ENCODE measurements at regions not wholly inside any gene's neighbourhood (a gene's known extent, or its start where the extent isn't known, plus 50 kb on each side); places are given as distances from the start of the nearest gene placed in this dataset.

DNA sequence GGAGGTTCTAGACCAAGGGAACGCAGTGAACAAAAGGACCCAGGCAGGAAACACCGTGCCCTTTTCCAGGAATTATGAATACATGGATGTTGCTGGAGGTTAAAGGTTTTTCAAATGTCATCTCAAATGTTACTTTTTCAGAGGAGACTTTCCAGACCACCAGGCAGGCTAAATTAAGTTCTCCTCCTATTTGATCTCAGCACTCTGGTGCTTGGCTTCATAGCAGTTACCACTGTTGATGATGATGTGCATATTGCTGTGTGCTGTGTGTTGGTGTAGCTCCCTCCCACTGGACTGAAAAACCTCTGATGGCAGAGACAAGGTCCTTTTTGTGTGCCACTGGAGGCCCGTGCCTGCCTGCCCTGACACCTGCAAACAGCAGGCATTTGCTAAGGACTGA lies 137.3 kb upstream of the PTPRM start:
- no peak for DNase-seq

DNA sequence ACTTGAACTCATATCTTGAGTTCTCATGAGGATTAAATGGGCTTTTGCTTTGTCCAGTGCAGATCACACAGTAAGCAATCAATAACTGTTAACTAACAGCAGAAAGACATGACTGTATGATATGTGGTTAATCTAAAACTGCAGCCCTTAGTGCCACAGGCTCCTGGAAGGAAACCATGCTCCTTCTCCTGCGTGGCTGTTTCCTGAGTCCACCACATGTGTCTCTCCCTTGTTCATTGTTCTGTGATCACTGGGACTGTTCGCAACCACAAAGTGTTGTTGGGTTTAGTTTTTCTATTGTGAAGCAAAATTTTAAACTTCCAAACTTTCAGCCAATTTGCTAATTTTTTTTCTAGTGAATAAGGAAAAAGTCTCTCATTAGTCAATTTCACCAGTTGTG lies 130.9 kb upstream of the PTPRM start:
- DNase-seq, result no peak

DNA sequence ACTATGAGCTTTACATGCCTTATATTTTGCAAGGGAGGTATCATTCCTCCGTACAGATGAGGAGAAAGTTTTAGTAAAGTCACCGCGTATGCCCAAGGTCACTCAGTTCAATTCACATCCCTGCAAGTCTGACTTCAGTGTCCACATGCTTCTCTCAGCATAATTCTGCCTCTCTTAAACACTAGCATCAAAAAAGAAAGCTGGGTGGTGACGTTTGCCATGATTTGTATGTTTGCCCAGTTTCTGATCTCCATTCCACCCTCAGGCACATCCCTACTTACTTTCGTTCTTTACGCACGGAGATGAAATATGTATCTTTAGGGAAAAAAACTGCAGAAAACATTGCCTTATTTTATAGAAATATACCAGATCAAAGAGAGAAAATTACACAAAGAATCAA lies 129.2 kb upstream of the PTPRM start:
- DNase-seq, result no peak

DNA sequence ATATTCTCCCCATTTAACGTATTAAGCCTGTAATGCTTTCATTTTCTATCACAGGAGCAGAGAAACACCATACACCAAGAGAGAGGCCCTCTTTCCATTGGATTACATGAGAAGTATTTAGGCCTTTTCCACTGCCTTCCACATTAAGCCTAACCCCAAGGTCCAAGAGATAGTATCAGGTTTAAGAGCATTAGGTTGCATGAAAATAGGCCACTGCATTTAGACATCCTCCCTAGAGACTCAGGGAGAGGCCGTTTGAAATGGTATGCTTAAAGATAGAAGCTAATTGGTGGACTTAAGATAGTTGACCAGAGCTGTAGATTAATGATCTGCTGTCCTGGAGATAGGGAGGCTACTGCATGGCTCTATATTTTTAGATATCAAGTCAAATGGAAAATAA lies 128.5 kb upstream of the PTPRM start:
- no peak for DNase-seq

DNA sequence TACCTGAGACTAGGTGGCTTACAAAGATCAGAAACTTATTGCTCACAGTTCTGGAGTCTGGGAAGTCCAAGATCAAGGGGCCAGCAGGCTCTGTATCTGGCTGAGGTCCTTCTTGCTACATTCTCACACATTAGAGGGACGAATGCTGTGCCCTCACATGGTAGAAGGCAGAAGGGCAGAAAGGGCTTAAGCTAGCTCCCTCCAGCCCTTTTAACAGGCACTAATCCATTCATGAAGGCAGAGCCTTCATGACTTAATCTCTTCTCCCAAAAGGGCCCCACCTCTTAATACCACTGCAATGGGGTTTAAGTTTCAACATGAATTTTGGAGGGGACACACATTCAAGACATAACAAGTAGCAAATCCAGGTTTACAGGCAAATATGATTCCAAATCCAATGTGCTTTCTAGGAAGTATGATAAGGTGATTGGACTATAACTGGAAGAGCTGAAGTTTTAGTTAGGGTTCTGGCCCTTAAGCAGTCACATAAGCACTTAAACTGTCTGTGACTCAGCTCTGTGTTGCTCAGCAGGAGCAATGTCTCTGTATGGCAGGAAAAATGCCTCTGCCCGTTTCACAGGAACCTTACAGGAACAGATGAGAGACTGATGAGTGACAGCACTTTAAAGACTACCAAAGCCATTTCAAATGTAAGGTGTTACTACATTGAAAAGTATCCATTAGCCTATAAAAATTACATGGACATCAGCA lies 119.6 kb upstream of the PTPRM start:
- no peak for DNase-seq

DNA sequence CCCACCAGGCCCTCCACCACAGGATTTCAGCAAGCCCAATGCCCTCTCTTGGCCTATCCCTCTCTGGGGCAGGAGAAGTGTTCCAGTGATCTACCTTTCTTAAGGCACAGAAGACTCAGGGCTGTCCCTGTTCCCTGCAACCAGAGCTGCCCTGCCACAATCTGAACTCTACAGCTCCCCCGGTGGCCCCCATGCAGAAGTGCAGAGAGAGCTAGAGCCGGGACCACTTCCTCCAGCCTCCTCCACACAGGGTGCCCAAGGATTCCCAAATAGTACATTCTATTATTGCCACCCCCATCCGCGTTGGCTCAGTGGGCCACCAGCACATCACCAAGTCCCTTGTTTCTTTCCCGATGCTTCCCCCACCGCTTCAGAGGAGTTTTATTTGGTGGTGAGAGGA lies 114.8 kb upstream of the PTPRM start:
- peak; percentile 36 for DNase-seq

DNA sequence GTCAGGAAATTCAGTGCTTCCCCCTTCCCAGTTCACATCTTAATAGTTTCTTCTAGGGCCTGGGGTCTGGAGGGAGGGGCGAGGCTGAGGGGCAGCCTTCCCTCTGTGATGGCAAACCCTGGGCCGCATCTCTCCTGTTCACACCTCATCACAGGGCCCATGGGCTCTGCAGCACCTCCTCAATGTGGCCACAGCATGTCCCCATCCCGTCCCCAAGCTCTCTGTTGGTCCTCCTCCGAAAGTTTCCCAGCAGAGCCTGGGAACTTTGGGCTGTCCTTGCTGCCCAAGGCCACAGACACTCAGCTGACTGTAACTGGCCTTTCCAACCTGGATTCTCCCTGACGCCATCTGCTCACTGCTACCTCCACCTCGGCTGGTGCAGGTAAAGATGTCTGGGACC lies 112.7 kb upstream of the PTPRM start:
- no peak for DNase-seq

DNA sequence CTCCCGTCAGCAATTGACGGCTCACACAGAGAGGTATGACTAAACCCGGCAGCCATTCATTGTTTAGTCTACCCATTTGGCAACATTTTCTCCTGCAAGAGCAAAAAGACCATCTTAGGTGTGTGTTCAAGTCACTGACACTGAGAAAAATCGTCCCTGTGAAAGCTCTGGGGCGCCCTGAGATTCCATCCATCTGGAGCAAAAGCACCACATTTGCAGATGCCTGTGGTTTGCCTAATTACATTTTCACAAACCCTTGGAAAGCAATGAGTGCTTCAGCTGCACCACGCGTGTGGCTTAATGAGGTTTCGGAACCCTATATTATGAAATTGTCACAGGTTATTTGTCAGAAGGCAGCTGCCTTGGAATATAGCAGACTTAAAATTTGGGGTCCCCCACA lies 110.7 kb upstream of the PTPRM start:
- DNase-seq, result no peak

DNA sequence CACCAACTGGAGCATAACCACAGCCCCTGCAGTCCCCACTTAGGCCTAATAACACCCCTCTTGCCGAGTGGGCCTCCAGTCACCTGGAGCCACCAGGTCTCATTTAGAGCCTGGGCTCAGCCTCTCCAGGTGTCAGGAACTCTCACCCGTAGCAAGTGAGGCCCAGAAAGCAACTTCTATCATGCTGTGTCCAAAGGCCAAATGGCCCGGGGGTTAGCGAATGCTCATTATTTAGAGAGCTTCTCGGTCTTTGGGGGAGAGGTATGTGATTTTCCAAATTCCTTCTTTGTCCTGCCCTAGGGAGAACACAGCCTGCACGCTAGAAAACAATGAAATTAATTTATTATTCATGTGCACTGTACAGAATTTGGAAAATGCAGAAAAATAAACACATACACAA lies 109.9 kb upstream of the PTPRM start:
- DNase-seq, result peak; percentile 33

DNA sequence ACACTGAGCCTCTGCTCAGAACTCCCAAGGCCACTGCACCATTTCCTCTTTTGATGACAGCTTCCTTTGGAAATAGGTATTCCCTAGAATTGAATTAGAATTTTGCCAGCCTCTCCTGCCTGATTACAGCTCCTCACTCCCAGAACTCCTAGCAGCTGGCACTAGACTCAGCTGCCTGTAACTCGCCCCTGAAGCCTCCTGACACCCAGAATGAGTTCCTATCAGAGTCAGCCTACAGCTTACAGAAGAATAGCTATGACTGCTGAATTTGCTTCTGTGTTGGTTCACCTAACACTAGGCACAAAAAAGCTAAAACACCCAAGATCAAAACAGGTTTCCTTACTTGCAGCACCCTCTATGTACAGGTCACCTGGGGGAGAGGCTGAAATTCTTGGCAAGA lies 108.2 kb upstream of the PTPRM start:
- no peak for DNase-seq

DNA sequence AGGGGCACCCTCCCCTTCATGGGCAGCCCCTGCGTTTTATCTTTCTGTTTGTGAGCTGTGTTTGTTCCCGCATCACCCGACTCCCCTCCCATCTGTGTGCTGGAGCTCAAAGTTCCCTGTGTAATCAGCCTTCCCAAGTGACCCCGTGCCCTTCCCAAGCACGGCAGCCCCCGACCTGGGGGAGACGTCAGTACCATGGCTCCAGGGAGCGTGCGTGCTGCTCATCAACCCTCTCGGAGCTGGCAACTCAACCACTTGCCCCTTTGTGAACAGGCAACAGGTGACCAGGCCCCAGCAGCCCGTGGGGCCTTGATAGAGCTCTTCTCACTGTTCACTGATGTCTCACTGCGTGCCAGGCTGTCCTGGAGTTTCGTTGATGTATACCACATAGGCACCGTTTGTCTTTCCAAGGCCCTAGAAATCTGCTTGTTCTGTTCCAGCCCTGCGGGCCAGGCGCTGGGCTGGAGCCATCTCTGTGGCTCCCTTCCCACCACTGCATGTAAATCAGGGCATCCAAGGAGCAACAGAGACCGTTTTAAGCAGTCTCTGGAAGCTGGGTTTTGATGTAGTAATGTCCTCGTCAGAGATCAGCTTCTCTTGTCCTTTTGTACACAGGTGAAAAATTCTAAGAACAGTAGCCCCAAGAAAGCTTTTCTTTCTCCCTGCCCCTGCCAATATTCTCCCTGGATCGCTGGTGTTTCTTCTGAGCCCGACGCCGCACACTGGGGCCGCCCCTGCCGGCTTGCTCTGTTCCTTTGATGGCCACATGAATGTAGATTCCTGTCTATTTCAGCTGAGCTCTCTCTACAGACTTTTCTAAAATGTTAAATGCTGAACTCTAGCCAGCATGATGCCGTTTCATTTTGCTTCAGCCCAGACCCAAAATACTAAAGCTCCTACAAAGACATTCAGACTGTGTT lies 107.0 kb upstream of the PTPRM start:
- peak; percentile 53 for DNase-seq

DNA sequence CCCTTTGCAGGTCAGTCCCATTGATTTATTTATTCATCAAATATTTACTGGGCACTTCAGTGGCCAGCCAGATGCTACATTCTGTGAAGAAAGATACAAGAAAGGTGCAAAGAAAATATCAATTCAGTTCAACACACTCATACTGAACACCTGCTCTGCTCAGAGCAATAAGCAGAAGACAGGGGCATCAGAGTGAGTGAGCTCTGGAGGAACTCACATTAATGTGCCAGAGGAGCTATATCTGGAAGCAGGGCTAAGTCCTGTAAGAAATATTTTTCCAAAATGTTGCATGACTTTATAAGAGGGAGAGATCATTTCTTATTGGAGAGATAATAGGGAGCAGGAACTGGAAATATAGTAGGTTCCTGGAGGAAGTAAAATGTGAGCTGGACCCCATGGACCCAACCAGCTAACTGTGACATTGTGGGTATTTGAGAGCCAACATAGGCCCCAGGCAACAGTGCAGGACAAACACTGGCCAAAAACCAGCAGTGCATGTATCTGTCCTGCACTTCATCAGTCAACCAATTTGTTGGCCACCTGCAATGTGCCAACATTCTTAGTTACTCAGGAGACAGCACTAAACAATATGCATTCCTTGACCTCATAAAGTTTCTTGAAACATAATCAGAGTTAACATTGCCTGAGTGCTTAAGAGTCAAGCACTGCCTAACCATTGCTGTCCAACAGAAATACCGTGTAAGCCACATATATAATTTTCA lies 102.7 kb upstream of the PTPRM start:
- DNase-seq, result no peak

DNA sequence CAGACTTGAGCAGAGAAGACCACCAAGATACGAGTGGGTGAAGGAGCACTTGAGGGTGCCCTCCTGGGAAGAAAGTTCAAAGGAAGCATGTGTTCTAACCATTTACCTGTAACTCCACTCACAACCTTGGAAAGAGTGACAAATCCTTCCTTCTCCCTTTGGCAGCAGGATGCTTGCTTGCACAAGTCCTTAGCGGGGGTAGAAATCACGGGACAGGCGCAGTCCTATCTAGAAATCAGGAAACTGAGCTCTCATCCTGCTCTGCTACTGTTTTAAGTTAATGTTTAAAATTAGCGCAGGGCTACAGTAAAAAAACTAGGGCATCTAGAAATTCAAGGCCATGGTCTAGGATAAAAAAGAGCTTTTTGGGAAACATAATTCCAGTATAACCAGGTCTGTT lies 100.9 kb upstream of the PTPRM start:
- no peak for DNase-seq

DNA sequence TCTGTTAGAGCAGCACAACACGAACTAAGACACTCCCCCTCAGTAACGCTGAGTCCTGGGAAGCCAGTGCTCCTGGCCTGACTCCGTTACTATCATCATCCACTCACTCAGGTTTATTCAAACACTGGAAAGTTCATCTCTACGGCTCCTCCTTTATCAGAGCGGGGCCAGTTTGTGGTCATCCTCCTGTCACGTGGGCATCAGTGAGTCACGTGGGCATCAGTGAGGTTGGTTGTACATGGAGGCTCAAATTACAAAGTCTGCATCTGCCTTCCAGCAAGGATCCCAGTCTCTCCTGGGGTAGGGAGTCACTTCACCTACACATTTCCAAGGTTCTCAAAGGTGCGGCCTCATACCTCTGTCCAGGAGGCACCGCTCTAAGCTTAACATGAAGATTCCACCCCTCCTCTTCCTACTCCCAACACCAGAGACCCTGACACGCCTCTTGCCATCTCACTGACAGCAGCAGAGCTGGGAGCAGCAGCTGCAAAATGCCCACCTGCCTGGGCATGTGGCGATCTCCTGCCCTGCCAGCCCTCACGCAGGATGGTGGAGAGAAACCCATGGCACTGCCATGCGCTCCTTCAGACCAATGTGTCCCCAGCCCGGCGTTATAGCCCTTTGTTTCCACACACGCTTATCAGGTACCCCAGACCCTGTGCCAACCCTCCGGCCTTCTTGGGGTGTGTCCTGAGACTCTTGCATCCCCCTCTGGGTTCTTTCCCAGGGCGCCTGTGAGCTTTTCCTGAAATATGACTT lies 99.2 kb upstream of the PTPRM start:
- DNase-seq, result no peak

DNA sequence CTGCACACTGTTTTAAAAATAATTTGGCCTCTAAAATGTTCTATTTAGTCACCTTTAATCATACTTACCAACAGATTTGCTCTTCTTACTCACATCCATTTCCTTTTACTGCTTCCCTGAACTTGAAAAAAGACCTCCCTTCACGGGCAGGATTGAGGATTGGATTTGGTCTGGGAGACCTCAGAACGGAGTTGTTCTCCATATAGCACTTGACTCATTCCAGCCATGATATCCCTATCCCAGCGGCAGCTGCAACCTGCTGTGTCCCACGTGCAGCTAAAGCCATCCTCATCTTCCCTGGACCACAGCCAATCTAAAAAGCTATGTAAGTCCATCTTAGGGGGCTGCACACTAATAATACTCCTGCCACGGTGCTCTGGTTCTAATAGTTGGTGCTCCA lies 97.0 kb upstream of the PTPRM start:
- no peak for DNase-seq

DNA sequence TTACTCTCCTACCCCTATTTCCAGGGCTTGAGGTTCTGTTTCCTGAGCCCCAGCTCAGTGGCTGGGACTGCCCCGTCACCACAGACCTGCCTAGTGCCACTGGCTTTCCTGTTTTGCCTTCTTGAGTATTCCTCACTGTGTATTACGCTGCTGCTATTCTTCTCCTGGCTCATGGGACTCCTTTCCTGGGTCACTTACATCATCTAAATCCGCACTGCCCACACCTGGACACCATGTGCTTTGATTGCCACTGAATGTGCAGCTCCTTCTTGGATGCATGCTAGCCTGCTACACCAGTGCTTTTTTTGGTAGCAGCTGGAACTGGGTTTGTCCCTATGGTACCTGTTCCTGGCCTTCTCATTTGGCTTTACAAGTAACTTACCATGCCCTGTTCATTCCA lies 96.6 kb upstream of the PTPRM start:
- no peak for DNase-seq

DNA sequence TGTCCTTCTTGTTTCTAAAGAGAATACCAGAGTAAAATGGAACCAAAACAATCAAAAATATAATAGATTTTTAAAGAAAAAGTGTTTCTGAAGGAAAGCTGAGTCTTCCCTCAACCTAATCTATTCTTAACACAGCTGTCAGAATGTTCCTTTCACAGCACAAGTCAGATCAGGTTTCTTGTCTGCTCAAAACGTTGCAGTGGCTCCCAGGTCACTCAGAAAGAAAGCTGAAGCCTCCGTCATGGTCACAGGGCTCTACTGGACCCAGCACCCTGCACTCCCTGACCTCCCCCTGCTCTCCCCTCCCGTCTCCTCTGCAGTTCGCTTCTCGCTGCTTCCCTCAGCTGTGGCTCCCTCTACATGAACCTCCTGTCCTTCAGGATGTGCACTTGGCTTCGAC lies 90.7 kb upstream of the PTPRM start:
- no peak for DNase-seq

DNA sequence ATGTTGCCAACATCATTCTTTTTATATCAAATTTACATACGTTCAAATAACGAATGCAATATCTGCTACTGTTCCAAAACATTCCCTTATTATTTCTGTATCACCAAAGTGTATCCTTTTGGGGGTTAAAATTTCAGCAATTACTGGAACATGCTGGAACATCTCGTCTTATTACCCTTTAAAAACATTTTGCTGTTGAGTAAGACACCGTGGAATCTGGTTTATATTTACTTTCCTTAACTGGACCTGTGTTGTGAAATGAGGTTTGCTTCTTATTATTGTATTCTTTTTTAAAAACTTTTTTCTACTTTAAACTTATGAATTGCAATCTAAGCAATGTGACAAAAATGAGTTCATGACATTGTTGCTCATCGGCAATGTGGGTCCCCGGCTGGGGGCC lies 87.4 kb upstream of the PTPRM start:
- no peak for DNase-seq

DNA sequence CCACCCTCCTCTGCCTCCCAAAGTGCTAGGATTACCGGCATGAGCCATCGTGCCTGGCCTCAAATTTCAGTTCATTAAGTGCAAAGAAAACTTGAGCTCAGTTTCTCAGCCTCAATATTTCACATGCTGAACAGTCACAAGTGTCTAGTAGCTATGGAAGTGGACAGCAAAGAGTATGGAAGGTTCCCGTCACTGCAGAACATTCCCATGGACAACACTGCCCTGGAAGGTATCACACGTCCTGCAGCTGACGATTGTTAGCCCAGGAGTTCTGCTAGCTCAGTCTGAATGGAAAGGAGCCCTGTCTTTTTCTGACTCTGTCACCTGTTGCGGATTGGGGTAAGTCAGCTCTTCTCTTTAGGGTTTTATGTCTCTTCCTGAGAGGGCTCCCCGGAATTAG lies 86.2 kb upstream of the PTPRM start:
- no peak for DNase-seq

DNA sequence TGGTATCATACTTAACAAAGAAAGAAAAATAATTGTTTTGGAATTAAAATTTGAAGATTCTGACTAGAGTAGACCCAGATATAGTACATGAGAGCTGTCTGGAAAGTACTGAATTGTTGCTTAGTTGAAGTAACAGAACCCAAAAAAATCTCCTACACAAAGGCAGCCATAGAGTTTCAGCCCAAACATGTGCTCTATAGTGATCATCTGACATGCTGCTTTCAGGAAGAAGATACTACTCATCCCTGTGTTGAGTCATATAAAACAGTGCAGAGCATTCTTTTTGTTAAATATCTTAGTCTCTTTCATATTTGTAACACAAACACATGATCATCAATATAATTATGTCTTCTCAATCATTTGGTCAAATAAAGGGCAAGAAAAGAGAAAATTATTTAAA lies 84.8 kb upstream of the PTPRM start:
- DNase-seq, result no peak

DNA sequence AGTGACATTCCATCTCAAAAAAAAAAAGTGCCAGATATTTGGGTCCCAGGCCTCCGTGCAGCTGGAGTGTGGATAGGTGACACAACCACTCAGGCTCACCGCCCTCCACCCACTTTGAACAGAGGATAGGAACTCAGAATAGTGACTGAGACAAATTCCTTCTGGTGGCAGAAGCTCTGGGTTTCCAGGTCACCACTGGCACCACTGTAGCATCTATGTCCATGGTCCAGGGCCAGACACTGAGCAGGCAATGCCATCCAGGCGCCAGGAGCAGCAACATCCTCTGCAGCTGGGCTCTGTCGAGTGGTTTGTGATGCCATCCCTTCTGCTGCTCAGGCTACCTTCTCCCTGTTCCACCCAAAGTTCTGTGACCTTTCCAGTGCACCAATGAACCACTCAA lies 81.5 kb upstream of the PTPRM start:
- no peak for DNase-seq

DNA sequence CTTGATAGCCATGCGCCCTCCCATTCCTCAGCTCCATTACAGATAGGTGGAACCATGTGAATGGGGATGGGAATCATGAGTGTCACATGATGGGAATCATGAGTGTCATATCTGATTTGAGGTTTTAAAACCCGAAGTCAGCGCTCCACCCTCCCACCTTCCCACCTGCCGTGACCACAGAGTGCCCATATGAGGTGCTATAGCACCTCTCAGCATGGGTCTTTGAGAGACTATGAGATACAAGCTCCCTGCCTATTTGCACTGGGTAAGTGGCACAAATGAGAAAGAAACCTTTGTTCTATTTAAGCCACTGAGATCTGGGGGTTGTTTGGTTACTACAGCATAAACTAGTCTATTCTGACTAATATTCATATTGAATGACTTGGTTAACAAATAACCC lies 78.5 kb upstream of the PTPRM start:
- no peak for DNase-seq

DNA sequence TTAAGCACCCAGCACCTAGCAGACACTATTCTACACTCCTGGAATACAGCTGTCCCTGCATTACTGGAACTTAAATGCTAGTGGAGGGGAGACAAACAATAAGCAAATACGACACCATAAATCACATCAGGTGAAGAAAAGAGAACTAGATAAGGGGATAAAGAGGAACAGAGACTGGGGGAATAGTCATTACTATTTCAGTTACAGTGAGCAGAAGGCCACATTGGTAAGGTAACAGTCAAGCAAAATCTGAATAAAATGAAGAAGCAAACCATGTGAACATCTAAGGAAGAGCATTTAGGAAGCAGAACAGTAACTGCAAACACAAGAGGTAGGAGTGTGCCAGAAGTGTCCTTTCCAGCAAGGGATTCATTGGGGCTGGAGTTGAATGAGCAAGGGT lies 77.0 kb upstream of the PTPRM start:
- DNase-seq, result no peak

Measured in retina (tissue), 1 donor.